Neutrophil (primary cell): ENCODE measurements at regions not wholly inside any gene's neighbourhood (a gene's known extent, or its start where the extent isn't known, plus 50 kb on each side); places are given as distances from the start of the nearest gene placed in this dataset.

Experiments used
- H3K27ac ChIP-seq: fragments of 200-600 bp; sonication (generic); 2 replicates; pipeline ENCODE4 v1.5.1; 2016; ENCODE audit warnings: mild to moderate bottlenecking, moderate library complexity
- H3K27me3 ChIP-seq: fragments of 200-600 bp; sonication (generic); 2 replicates; pipeline ENCODE4 v1.6.0; 2016; ENCODE audit warnings: mild to moderate bottlenecking
- H3K36me3 ChIP-seq: fragments of 200-600 bp; sonication (generic); 2 replicates; pipeline ENCODE4 v1.5.1; 2017
- H3K4me1 ChIP-seq, 2 experiments: fragments of 200-600 bp in 1 of 2; sonication (generic) in 1 of 2; 1 replicate in 1 of 2; 2 replicates in 1 of 2; pipeline versions ENCODE4 v1.5.1 to v1.6.1; 2013 to 2016; ENCODE audit warnings: low read depth in 1 of 2, low read length in 1 of 2, mild to moderate bottlenecking in 1 of 2, moderate library complexity in 1 of 2; ENCODE audit not compliant: control insufficient read depth in 1 of 2, insufficient read depth in 1 of 2
- H3K4me3 ChIP-seq, 2 experiments: fragments of 200-600 bp in 1 of 2; sonication (generic) in 1 of 2; 1 replicate in 1 of 2; 2 replicates in 1 of 2; pipeline ENCODE4 v1.5.1; 2013 to 2016; ENCODE audit warnings: low read depth in 1 of 2, low read length in 1 of 2, mild to moderate bottlenecking in 1 of 2, moderate library complexity in 1 of 2
- H3K9me3 ChIP-seq: fragments of 200-600 bp; sonication (generic); 2 replicates; pipeline ENCODE4 v1.5.1; 2016
- TF ChIP-seq, protein P1 (sequence below): fragments of 200-600 bp; sonication (generic); IDR thresholded peaks from 2 replicates; pipeline ENCODE4 v1.5.1; 2016; ENCODE audit warnings: antibody characterized with exemption

GRCh38 chr1:36636206-36636605 is 153.5 kb upstream of the CSF3R start:
- Histone ChIP-seq H3K36me3 (no peaks in the 10 kb centered on the region), H3K27me3 (peaks cover 8% of the 10 kb centered on the region), H3K4me3 (no peak overlapping the region), H3K4me1 (no peaks in the 10 kb centered on the region), H3K9me3 (no peaks in the 10 kb centered on the region), H3K27ac (no peak overlapping the region)
- TF ChIP-seq, protein P1, sequence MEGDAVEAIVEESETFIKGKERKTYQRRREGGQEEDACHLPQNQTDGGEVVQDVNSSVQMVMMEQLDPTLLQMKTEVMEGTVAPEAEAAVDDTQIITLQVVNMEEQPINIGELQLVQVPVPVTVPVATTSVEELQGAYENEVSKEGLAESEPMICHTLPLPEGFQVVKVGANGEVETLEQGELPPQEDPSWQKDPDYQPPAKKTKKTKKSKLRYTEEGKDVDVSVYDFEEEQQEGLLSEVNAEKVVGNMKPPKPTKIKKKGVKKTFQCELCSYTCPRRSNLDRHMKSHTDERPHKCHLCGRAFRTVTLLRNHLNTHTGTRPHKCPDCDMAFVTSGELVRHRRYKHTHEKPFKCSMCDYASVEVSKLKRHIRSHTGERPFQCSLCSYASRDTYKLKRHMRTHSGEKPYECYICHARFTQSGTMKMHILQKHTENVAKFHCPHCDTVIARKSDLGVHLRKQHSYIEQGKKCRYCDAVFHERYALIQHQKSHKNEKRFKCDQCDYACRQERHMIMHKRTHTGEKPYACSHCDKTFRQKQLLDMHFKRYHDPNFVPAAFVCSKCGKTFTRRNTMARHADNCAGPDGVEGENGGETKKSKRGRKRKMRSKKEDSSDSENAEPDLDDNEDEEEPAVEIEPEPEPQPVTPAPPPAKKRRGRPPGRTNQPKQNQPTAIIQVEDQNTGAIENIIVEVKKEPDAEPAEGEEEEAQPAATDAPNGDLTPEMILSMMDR, result no peak

- H3K36me3 ChIP-seq, result no peaks in the 10 kb centered on the region
- H3K9me3 ChIP-seq, result no peaks in the 10 kb centered on the region
- H3K4me3 ChIP-seq, result no peak overlapping the region
- no peak overlapping the region for H3K27ac ChIP-seq
- peaks cover 8% of the 10 kb centered on the region for H3K27me3 ChIP-seq
- TF ChIP-seq, protein P1, result no peak
- no peaks in the 10 kb centered on the region for H3K4me1 ChIP-seq
Observed at GRCh38 chr1:36635284-36635683, 152.6 kb upstream of the CSF3R start.

DNA sequence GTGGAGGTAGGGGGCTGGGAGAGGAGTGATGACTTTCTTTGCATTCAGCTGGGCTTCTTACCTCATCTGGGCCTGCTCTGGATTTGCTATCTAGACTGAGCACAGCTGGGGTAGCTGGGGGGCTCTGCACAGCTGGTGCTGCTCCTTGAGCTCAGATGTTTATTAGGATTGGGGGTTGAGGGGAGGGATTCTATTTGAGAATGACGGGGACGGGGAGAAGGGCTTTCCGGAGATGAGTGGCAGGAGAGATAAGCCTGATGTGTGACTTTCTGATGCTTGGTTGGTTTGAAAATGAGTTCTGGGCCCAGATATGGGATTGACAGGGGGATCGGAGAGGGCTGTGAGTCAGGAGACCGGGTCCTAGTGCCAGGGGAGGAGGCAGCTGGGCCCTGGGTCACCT is 146.1 kb upstream of the CSF3R start:
- Histone ChIP-seq H3K27ac (no peak overlapping the region), H3K9me3 (no peaks in the 10 kb centered on the region), H3K27me3 (peaks cover 13% of the 10 kb centered on the region), H3K36me3 (no peaks in the 10 kb centered on the region), H3K4me1 (no peaks in the 10 kb centered on the region), H3K4me3 (no peak overlapping the region)
- TF ChIP-seq, protein P1, result no peak

DNA sequence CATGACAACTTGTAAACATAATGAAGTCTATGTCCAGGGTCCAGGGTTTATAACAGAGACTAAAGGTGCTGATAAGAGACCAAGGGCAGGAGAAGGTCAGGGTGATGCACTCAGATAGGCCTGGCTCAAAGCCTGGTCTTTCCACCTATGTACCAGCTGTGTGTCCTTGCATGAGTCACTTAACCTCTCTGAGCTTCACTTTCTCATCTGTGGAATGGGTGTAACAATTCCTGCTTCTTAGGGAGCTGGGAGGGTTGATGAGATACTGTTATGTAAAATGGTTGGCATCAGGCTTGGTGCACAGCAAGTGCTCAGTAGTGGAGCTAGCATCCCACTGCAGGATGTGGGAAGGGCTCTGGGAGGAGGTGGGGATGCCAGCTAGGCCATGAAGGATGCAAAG is 143.7 kb upstream of the CSF3R start:
- TF ChIP-seq, protein P1, result no peak
- Histone ChIP-seq H3K4me1 (no peaks in the 10 kb centered on the region), H3K27ac (no peak overlapping the region), H3K4me3 (no peak overlapping the region), H3K36me3 (no peaks in the 10 kb centered on the region), H3K9me3 (no peaks in the 10 kb centered on the region), H3K27me3 (peaks cover 28% of the 10 kb centered on the region)

DNA sequence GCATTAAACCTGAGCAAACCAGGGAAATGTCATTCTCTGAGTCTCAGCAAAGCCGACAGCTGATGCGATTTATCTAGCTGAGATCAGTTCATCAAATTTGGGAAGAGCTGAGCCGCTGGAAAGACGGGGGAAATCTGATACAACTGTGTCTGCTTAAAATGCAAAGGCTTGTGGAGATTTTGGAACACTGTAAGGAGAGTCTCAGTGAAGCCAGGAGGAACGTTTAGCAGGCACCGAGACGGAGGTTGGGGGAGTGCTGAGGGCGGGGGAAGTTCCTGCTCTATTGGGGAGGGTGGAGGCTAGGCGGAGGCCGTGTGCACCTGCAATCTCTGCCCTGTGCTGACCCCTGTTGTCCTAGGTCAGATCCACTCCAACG is 143.2 kb upstream of the CSF3R start:
- Histone ChIP-seq H3K27me3 (peaks cover 28% of the 10 kb centered on the region), H3K27ac (no peak overlapping the region)
- TF ChIP-seq, protein P1, result no peak

More for the DNA sequence above, 143.2 kb upstream of the CSF3R start:
- Histone ChIP-seq H3K9me3 (no peaks in the 10 kb centered on the region), H3K36me3 (no peaks in the 10 kb centered on the region), H3K4me3 (no peak overlapping the region), H3K4me1 (no peaks in the 10 kb centered on the region)
